Mucosa of stomach (tissue), 1 donor: ENCODE measurements at regions not wholly inside any gene's neighbourhood (a gene's known extent, or its start where the extent isn't known, plus 50 kb on each side); places are given as distances from the start of the nearest gene placed in this dataset.

Source experiments
- H3K27me3 ChIP-seq: one replicate; pipeline ENCODE4 v1.7.0; 2013; ENCODE audit warnings: mild to moderate bottlenecking, low read length; ENCODE audit not compliant: control insufficient read depth, insufficient read depth
- H3K36me3 ChIP-seq: one replicate; pipeline ENCODE4 v1.7.0; 2013; ENCODE audit warnings: low read length; ENCODE audit not compliant: control insufficient read depth, insufficient read depth
- H3K4me1 ChIP-seq: one replicate; pipeline ENCODE4 v1.7.0; 2013; ENCODE audit warnings: mild to moderate bottlenecking, low read length; ENCODE audit not compliant: control insufficient read depth, insufficient read depth
- H3K4me3 ChIP-seq: one replicate; pipeline ENCODE4 v1.7.0; 2013; ENCODE audit warnings: low read length
- H3K9ac ChIP-seq: one replicate; pipeline ENCODE4 v1.7.0; 2013; ENCODE audit warnings: mild to moderate bottlenecking, low read length, moderate library complexity
- H3K9me3 ChIP-seq: one replicate; pipeline ENCODE4 v1.7.0; 2013; ENCODE audit warnings: mild to moderate bottlenecking, low read length, moderate library complexity; ENCODE audit not compliant: control insufficient read depth
- donor health status: Pancreatic carcinoma.

DNA sequence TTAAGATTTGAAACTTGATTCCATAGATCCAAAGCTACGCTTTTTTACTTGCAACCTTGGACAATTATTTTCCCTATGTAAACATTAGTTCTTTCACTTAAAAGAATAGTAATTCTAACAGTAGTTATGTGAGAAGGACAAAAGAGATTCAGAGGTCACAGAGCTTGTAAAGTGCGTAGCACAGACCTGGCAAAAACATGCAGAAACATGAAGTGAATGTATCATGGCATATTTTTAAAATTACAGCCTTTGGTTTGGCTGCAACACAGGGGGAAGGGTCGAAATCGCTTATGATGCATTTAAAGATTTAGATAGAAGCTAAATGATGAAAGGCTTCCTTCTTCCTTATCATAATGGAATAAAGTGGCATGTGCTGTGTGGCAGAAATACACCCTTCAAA, 1068.8 kb downstream of the ARAP2 start:
- Histone ChIP-seq H3K4me3 (no peak overlapping the region), H3K36me3 (no peaks in the 10 kb centered on the region), H3K9me3 (no peaks in the 10 kb centered on the region), H3K9ac (no peak overlapping the region), H3K27me3 (no peaks in the 10 kb centered on the region), H3K4me1 (no peaks in the 10 kb centered on the region)

GRCh38 chr4:35175894-35176293, 1068.4 kb downstream of the ARAP2 start:
- Histone ChIP-seq H3K9ac (no peak overlapping the region), H3K9me3 (no peaks in the 10 kb centered on the region), H3K4me1 (no peaks in the 10 kb centered on the region), H3K4me3 (no peak overlapping the region), H3K27me3 (no peaks in the 10 kb centered on the region), H3K36me3 (no peaks in the 10 kb centered on the region)

- Histone ChIP-seq H3K9ac (no peak overlapping the region), H3K27me3 (no peaks in the 10 kb centered on the region), H3K36me3 (no peaks in the 10 kb centered on the region), H3K4me3 (no peak overlapping the region), H3K4me1 (no peaks in the 10 kb centered on the region), H3K9me3 (no peaks in the 10 kb centered on the region)
Measured at GRCh38 chr4:35182451-35182850, 1061.9 kb downstream of the ARAP2 start.

- no peaks in the 10 kb centered on the region for H3K27me3 ChIP-seq
- H3K4me3 ChIP-seq: no peak overlapping the region
- no peaks in the 10 kb centered on the region for H3K36me3 ChIP-seq
- no peaks in the 10 kb centered on the region for H3K9me3 ChIP-seq
- no peak overlapping the region for H3K9ac ChIP-seq
- H3K4me1 ChIP-seq: no peaks in the 10 kb centered on the region
Measured at GRCh38 chr4:35189988-35190613, 1054.2 kb downstream of the ARAP2 start.

DNA sequence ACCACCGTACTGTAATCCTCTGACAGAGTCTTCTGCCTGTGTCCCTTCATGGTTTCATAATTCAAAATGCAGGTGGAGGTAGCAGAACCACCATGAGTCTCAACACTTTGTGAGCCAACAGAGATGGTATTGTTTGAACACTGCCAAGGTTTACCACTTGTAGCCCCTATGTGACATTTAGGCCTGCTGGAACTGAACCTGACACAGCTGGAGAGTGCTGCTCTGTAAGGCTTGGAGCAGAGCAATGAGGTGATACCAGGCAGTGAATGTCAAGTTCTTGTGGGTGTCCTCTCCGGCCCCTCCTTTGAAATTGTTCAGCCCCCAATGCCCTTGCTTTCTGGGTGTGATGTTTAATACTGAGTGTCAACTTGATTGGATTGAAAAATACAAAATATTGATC, 1042.9 kb downstream of the ARAP2 start:
- no peak overlapping the region for H3K4me3 ChIP-seq
- no peaks in the 10 kb centered on the region for H3K27me3 ChIP-seq
- H3K9ac ChIP-seq: no peak overlapping the region
- no peaks in the 10 kb centered on the region for H3K36me3 ChIP-seq
- H3K9me3 ChIP-seq: no peaks in the 10 kb centered on the region
- H3K4me1 ChIP-seq: no peaks in the 10 kb centered on the region

GRCh38 chr4:35216636-35217035, 1027.7 kb downstream of the ARAP2 start:
- H3K4me1 ChIP-seq: no peaks in the 10 kb centered on the region
- H3K4me3 ChIP-seq: no peak overlapping the region
- H3K9ac ChIP-seq: no peak overlapping the region
- H3K27me3 ChIP-seq: no peaks in the 10 kb centered on the region
- no peaks in the 10 kb centered on the region for H3K9me3 ChIP-seq
- H3K36me3 ChIP-seq: no peaks in the 10 kb centered on the region

DNA sequence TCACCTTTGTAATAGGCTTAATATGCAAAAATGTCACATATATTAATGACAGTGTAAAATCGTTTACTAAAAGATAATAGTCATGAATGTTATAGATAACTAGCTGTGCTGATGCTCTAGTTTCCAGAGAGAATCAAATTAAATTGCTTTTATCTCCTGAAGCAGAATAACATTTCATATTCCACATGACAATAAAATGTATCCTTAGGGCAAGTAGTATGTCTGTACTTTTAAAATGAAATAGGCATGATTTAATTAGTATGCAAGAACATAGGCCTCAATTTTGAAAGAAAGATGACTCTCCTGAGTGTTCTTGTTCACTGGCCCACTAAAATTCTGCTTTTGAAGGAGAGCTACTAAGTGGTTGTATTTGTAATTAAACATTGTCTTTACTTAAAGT, 1027.0 kb downstream of the ARAP2 start:
- Histone ChIP-seq H3K36me3 (no peaks in the 10 kb centered on the region), H3K9ac (no peak overlapping the region), H3K4me1 (no peaks in the 10 kb centered on the region), H3K27me3 (no peaks in the 10 kb centered on the region), H3K9me3 (no peaks in the 10 kb centered on the region), H3K4me3 (no peak overlapping the region)

DNA sequence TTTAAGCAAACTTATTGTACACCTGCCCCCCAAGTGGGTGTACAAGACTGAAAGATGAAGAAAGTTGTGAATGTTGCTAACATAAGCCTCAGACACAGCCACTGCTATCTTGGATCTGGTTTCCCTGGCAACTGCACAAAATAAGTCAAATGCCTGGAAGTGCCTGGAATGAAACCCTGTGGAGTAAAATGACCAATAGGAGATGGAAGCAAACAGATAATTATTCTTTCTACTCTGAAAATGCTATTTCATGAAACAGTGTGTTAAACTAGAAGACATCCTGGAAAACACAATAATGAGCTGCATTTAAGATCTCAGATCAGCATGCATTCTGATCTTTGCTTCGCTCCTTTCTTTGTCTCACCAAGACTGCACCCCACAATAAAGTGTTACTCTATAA, 1016.0 kb downstream of the ARAP2 start:
- no peaks in the 10 kb centered on the region for H3K9me3 ChIP-seq

DNA sequence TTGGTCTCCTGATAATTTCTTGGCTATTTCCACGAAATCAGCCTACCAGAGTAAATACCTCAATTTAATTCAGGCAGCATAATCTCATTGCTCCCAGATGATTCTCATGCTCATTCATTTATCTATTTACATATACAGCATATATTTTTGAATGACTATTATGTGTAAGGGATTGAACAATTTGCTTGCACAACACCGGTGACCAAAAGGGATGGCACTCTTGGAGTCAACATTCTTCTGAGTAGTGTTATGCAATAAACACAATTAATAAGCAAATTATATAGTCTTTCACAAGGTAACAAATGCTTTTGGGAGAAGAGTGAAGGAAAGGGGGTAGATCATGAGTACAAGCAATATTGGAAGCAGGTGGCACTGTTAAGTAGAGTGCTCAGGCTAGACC, 1015.3 kb downstream of the ARAP2 start:
- no peak overlapping the region for H3K9ac ChIP-seq
- no peaks in the 10 kb centered on the region for H3K27me3 ChIP-seq
- H3K4me3 ChIP-seq: no peak overlapping the region
- no peaks in the 10 kb centered on the region for H3K4me1 ChIP-seq
- H3K36me3 ChIP-seq: no peaks in the 10 kb centered on the region
- no peaks in the 10 kb centered on the region for H3K9me3 ChIP-seq

More for the DNA sequence above, 1016.0 kb downstream of the ARAP2 start:
- H3K4me1 ChIP-seq: no peaks in the 10 kb centered on the region
- H3K9ac ChIP-seq: no peak overlapping the region
- H3K4me3 ChIP-seq: no peak overlapping the region
- no peaks in the 10 kb centered on the region for H3K27me3 ChIP-seq
- no peaks in the 10 kb centered on the region for H3K36me3 ChIP-seq

DNA sequence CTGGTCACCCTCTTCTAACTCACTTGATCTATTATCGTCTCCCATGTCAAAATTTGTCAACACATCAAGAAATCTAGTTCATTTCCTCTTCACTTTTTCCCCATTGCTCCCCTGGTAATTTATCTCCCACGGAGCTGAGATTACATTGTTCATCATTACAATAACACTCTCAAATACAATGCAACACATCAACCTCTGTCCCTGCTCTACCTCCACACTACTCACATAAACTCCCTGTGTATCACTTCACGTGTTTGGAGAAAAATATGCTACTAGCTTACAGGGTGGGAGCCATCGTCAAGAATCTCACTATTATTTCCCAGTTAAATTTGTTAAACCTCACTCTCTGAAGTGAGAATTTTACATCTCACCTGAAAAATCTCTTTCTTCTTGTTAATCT, 1006.4 kb downstream of the ARAP2 start:
- Histone ChIP-seq H3K9ac (no peak overlapping the region), H3K4me1 (no peaks in the 10 kb centered on the region), H3K9me3 (no peaks in the 10 kb centered on the region), H3K27me3 (no peaks in the 10 kb centered on the region), H3K4me3 (no peak overlapping the region), H3K36me3 (no peaks in the 10 kb centered on the region)

- no peak overlapping the region for H3K4me3 ChIP-seq
- H3K27me3 ChIP-seq: no peaks in the 10 kb centered on the region
- H3K9me3 ChIP-seq: no peaks in the 10 kb centered on the region
- H3K9ac ChIP-seq: no peak overlapping the region
- H3K4me1 ChIP-seq: no peaks in the 10 kb centered on the region
- no peaks in the 10 kb centered on the region for H3K36me3 ChIP-seq
Measured at GRCh38 chr4:35238793-35239192, 1005.5 kb downstream of the ARAP2 start.

DNA sequence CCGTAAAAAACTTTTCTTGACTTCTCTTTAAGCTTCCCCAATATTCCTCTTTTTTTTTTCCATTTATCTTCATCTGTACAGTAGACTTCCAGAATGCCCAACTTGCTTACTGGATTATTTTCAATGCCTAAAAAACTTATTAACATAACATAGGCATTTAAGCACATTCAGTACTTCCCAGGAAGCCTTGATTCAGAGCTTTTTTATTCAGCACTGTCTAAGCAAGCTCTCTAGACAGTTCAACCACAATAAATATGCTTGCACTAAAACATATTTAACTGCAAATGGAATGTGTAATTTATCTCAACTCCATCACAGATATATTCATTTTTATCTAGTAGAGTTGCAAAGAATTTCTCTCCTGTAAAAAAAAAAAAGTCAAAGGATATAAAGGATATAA, 997.8 kb downstream of the ARAP2 start:
- no peak overlapping the region for H3K4me3 ChIP-seq
- no peaks in the 10 kb centered on the region for H3K9me3 ChIP-seq
- H3K4me1 ChIP-seq: no peaks in the 10 kb centered on the region
- H3K9ac ChIP-seq: no peak overlapping the region
- H3K36me3 ChIP-seq: no peaks in the 10 kb centered on the region
- no peaks in the 10 kb centered on the region for H3K27me3 ChIP-seq

- Histone ChIP-seq H3K9ac (no peak overlapping the region), H3K4me3 (no peak overlapping the region), H3K9me3 (no peaks in the 10 kb centered on the region), H3K36me3 (no peaks in the 10 kb centered on the region), H3K27me3 (no peaks in the 10 kb centered on the region), H3K4me1 (no peaks in the 10 kb centered on the region)
Measured at GRCh38 chr4:35247047-35247446, 997.3 kb downstream of the ARAP2 start.
